Activated CD4-positive, alpha-beta T cell treated with anti-CD3 and anti-CD28 coated beads, Interleukin-2, amount 10 ng/mL, durations not matched to agents 7 days and 5 days (primary cell): ENCODE measurements at regions not wholly inside any gene's neighbourhood (a gene's known extent, or its start where the extent isn't known, plus 50 kb on each side); places are given as distances from the start of the nearest gene placed in this dataset.

Experiments used
- CTCF ChIA-PET: fragments of 350-600 bp; sonication (Branson Sonifier 250); formaldehyde crosslinking; loops from one replicate; lab custom pipeline; 2021; ENCODE audit warnings: antibody characterized with exemption; lab: Charles Lee
- POLR2A ChIA-PET: fragments of 350-600 bp; sonication (Branson Sonifier 250); formaldehyde crosslinking; loops from one replicate; lab custom pipeline; 2021; ENCODE audit warnings: antibody characterized with exemption; lab: Charles Lee
- DNase-seq: peaks from one replicate; pipeline ENCODE4 v3.0.0-alpha.2; 2020
- H3K27ac Mint-ChIP-seq: one replicate; pipeline ENCODE4 v1.8.0; 2021; ENCODE audit warnings: mild to moderate bottlenecking, moderate library complexity, mixed read lengths
- H3K27me3 Mint-ChIP-seq: one replicate; pipeline ENCODE4 v1.8.0; 2021; ENCODE audit warnings: mixed read lengths
- H3K36me3 Mint-ChIP-seq: one replicate; pipeline ENCODE4 v1.8.0; 2021; ENCODE audit warnings: low read depth, mixed read lengths
- H3K4me1 Mint-ChIP-seq: one replicate; pipeline ENCODE4 v1.8.0; 2021; ENCODE audit warnings: mixed read lengths
- H3K4me3 Mint-ChIP-seq: one replicate; pipeline ENCODE4 v1.8.0; 2021; ENCODE audit warnings: mild to moderate bottlenecking, moderate library complexity, mixed read lengths
- H3K9me3 Mint-ChIP-seq: one replicate; pipeline ENCODE4 v1.8.0; 2021; ENCODE audit warnings: mixed read lengths

GRCh38 chr6:6880745-6881437, 226.9 kb upstream of the RREB1 start:
- H3K36me3 Mint-ChIP-seq: no peaks in the 10 kb centered on the region
- peaks cover 7% of the 10 kb centered on the region for H3K4me1 Mint-ChIP-seq
- ChIA-PET CTCF (no interaction called here), POLR2A (no interaction called here)
- H3K9me3 Mint-ChIP-seq: peaks cover 2% of the 10 kb centered on the region
- no peak overlapping the region for H3K4me3 Mint-ChIP-seq
- no peak overlapping the region for H3K27ac Mint-ChIP-seq
- no peak for DNase-seq
- peaks cover 6% of the 10 kb centered on the region for H3K27me3 Mint-ChIP-seq

- ChIA-PET CTCF (interaction anchor here (0.7 to 1.4 kb wide), 3 partner anchors 13 to 129 kb away, joined by 3 to 4 read pairs (median 4); no protein-coding TSS in a partner anchor), POLR2A (no interaction called here)
Observed at GRCh38 chr6:6881438-6882225, 226.1 kb upstream of the RREB1 start.

GRCh38 chr6:6882592-6882991, 225.2 kb upstream of the RREB1 start:
- CTCF ChIA-PET: interaction anchor here (1.1 to 1.4 kb wide), 3 partner anchors 12 to 19 kb away, joined by 3 to 4 read pairs (median 4); no protein-coding TSS in a partner anchor
- Mint-ChIP-seq H3K27me3 (no peaks in the 10 kb centered on the region), H3K27ac (no peak overlapping the region), H3K4me3 (no peak overlapping the region), H3K4me1 (peaks cover 8% of the 10 kb centered on the region), H3K36me3 (no peaks in the 10 kb centered on the region), H3K9me3 (no peaks in the 10 kb centered on the region)
- POLR2A ChIA-PET: no interaction called here
- DNase-seq: no peak

More at GRCh38 chr6:6881438-6882225, 226.1 kb upstream of the RREB1 start:
- Mint-ChIP-seq H3K27ac (no peak overlapping the region), H3K4me1 (peaks cover 8% of the 10 kb centered on the region), H3K36me3 (no peaks in the 10 kb centered on the region), H3K27me3 (peaks cover 5% of the 10 kb centered on the region), H3K9me3 (peaks cover 2% of the 10 kb centered on the region), H3K4me3 (no peak overlapping the region)
- no peak for DNase-seq

GRCh38 chr6:6883011-6883410, 224.8 kb upstream of the RREB1 start:
- DNase-seq: no peak
- Mint-ChIP-seq H3K4me1 (peaks cover 8% of the 10 kb centered on the region), H3K27me3 (no peaks in the 10 kb centered on the region), H3K27ac (no peak overlapping the region), H3K9me3 (no peaks in the 10 kb centered on the region), H3K4me3 (no peak overlapping the region), H3K36me3 (no peaks in the 10 kb centered on the region)
- POLR2A ChIA-PET: no interaction called here
- CTCF ChIA-PET: interaction anchor here (1.1 to 1.4 kb wide), 2 partner anchors 11 to 15 kb away, joined by 3 to 4 read pairs; no protein-coding TSS in a partner anchor

- H3K27ac Mint-ChIP-seq: no peak overlapping the region
- no peaks in the 10 kb centered on the region for H3K9me3 Mint-ChIP-seq
- no peak overlapping the region for H3K4me3 Mint-ChIP-seq
- no peak for DNase-seq
- H3K36me3 Mint-ChIP-seq: no peaks in the 10 kb centered on the region
- H3K27me3 Mint-ChIP-seq: no peaks in the 10 kb centered on the region
- POLR2A ChIA-PET: no interaction called here
- peaks cover 6% of the 10 kb centered on the region for H3K4me1 Mint-ChIP-seq
- CTCF ChIA-PET: no interaction called here
Observed at GRCh38 chr6:6884193-6884627, 223.6 kb upstream of the RREB1 start.

GRCh38 chr6:6884916-6885315, 222.8 kb upstream of the RREB1 start:
- Mint-ChIP-seq H3K27ac (peak overlapping the region; percentile 47), H3K9me3 (no peaks in the 10 kb centered on the region), H3K4me1 (peaks cover 2% of the 10 kb centered on the region), H3K27me3 (no peaks in the 10 kb centered on the region), H3K36me3 (no peaks in the 10 kb centered on the region), H3K4me3 (no peak overlapping the region)
- no peak for DNase-seq
- ChIA-PET CTCF (no interaction called here), POLR2A (no interaction called here)

GRCh38 chr6:6885521-6886170, 222.1 kb upstream of the RREB1 start:
- no peaks in the 10 kb centered on the region for H3K27me3 Mint-ChIP-seq
- H3K36me3 Mint-ChIP-seq: no peaks in the 10 kb centered on the region
- H3K4me1 Mint-ChIP-seq: peaks cover 2% of the 10 kb centered on the region
- no peaks in the 10 kb centered on the region for H3K9me3 Mint-ChIP-seq
- CTCF ChIA-PET: interaction anchor here (0.6 kb wide), 1 partner anchor 229 kb away, joined by 4 read pairs; no protein-coding TSS in a partner anchor
- no peak overlapping the region for H3K4me3 Mint-ChIP-seq
- POLR2A ChIA-PET: no interaction called here
- DNase-seq: no peak
- H3K27ac Mint-ChIP-seq: no peak overlapping the region

- POLR2A ChIA-PET: no interaction called here
Observed at GRCh38 chr6:6886171-6886885, 221.4 kb upstream of the RREB1 start.

GRCh38 chr6:6886886-6887285, 220.9 kb upstream of the RREB1 start:
- Mint-ChIP-seq H3K4me3 (no peak overlapping the region), H3K4me1 (peaks cover 2% of the 10 kb centered on the region), H3K27ac (no peak overlapping the region), H3K27me3 (no peaks in the 10 kb centered on the region), H3K9me3 (no peaks in the 10 kb centered on the region), H3K36me3 (no peaks in the 10 kb centered on the region)
- ChIA-PET CTCF (interaction anchor here (0.6 to 1.7 kb wide), 4 partner anchors 14 to 413 kb away, joined by 3 to 6 read pairs (median 3); no protein-coding TSS in a partner anchor), POLR2A (no interaction called here)
- no peak for DNase-seq

More at GRCh38 chr6:6886171-6886885, 221.4 kb upstream of the RREB1 start:
- Mint-ChIP-seq H3K9me3 (no peaks in the 10 kb centered on the region), H3K4me3 (no peak overlapping the region), H3K27ac (no peak overlapping the region), H3K27me3 (no peaks in the 10 kb centered on the region), H3K36me3 (no peaks in the 10 kb centered on the region), H3K4me1 (peaks cover 2% of the 10 kb centered on the region)
- CTCF ChIA-PET: interaction anchor here (1.0 to 1.7 kb wide), 2 partner anchors 13 to 127 kb away, joined by 3 read pairs; no protein-coding TSS in a partner anchor
- DNase-seq: no peak

GRCh38 chr6:6889601-6890000, 218.2 kb upstream of the RREB1 start:
- ChIA-PET POLR2A (no interaction called here), CTCF (no interaction called here)
- no peak overlapping the region for H3K27ac Mint-ChIP-seq
- H3K4me3 Mint-ChIP-seq: no peak overlapping the region
- H3K27me3 Mint-ChIP-seq: no peaks in the 10 kb centered on the region
- no peaks in the 10 kb centered on the region for H3K36me3 Mint-ChIP-seq
- no peaks in the 10 kb centered on the region for H3K9me3 Mint-ChIP-seq
- no peak for DNase-seq
- H3K4me1 Mint-ChIP-seq: peaks cover 2% of the 10 kb centered on the region

GRCh38 chr6:6890400-6890858, 217.3 kb upstream of the RREB1 start:
- Mint-ChIP-seq H3K36me3 (no peaks in the 10 kb centered on the region), H3K9me3 (no peaks in the 10 kb centered on the region), H3K27ac (no peak overlapping the region), H3K4me3 (no peak overlapping the region), H3K27me3 (no peaks in the 10 kb centered on the region), H3K4me1 (peaks cover 2% of the 10 kb centered on the region)
- no peak for DNase-seq
- POLR2A ChIA-PET: no interaction called here
- CTCF ChIA-PET: interaction anchor here (0.6 kb wide), 1 partner anchor 72 kb away, joined by 3 read pairs; no protein-coding TSS in a partner anchor

- DNase-seq: no peak
- no peaks in the 10 kb centered on the region for H3K36me3 Mint-ChIP-seq
- peaks cover under 1% of the 10 kb centered on the region for H3K4me1 Mint-ChIP-seq
- H3K27ac Mint-ChIP-seq: no peak overlapping the region
- no peak overlapping the region for H3K4me3 Mint-ChIP-seq
- H3K9me3 Mint-ChIP-seq: no peaks in the 10 kb centered on the region
- H3K27me3 Mint-ChIP-seq: peaks cover 2% of the 10 kb centered on the region
- ChIA-PET CTCF (no interaction called here), POLR2A (no interaction called here)
Observed at GRCh38 chr6:6891125-6891721, 216.5 kb upstream of the RREB1 start.
